ENCODE measurements at regions not wholly inside any gene's neighbourhood (a gene's known extent, or its start where the extent isn't known, plus 50 kb on each side); places are given as distances from the start of the nearest gene placed in this dataset.

- Mint-ChIP-seq H3K9me3 (no peaks in the 10 kb centered on the region), H3K36me3 (no peaks in the 10 kb centered on the region), H3K27me3 (ENCODE audit: low read depth) (no peaks in the 10 kb centered on the region), H3K4me3 (no peak overlapping the region), H3K27ac (no peak overlapping the region), H3K4me1 (no peaks in the 10 kb centered on the region)
- DNase-seq (ENCODE audit: low spot score in 2 of 2, unreplicated experiment in 2 of 2), result no peak
- TF ChIP-seq CTCF (IDR thresholded peaks at IDR 0.05; ENCODE audit: unreplicated experiment), result no peak
Measured at GRCh38 chr14:100446572-100446971, 123.4 kb downstream of the SLC25A47 start.

- Mint-ChIP-seq H3K27ac (no peak overlapping the region), H3K9me3 (no peaks in the 10 kb centered on the region)
Measured at GRCh38 chr14:100448376-100448775, 125.2 kb downstream of the SLC25A47 start.

GRCh38 chr14:100449225-100449987 lies 126.3 kb downstream of the SLC25A47 start:
- Mint-ChIP-seq H3K9me3 (no peaks in the 10 kb centered on the region), H3K4me3 (no peak overlapping the region), H3K36me3 (no peaks in the 10 kb centered on the region), H3K27me3 (ENCODE audit: low read depth) (no peaks in the 10 kb centered on the region), H3K4me1 (no peaks in the 10 kb centered on the region), H3K27ac (no peak overlapping the region)
- no peak for DNase-seq (ENCODE audit: low spot score in 2 of 2, unreplicated experiment in 2 of 2)
- no peak for TF ChIP-seq CTCF (IDR thresholded peaks at IDR 0.05; ENCODE audit: unreplicated experiment)

More at GRCh38 chr14:100448376-100448775, 125.2 kb downstream of the SLC25A47 start:
- no peak for TF ChIP-seq CTCF (IDR thresholded peaks at IDR 0.05; ENCODE audit: unreplicated experiment)
- no peak for DNase-seq (ENCODE audit: low spot score in 2 of 2, unreplicated experiment in 2 of 2)
- Mint-ChIP-seq H3K4me1 (no peaks in the 10 kb centered on the region), H3K4me3 (no peak overlapping the region), H3K36me3 (no peaks in the 10 kb centered on the region), H3K27me3 (ENCODE audit: low read depth) (no peaks in the 10 kb centered on the region)

- H3K4me3 Mint-ChIP-seq, result no peak overlapping the region
- H3K27me3 Mint-ChIP-seq (ENCODE audit: low read depth), result no peaks in the 10 kb centered on the region
- H3K27ac Mint-ChIP-seq, result no peak overlapping the region
- no peaks in the 10 kb centered on the region for H3K36me3 Mint-ChIP-seq
- H3K4me1 Mint-ChIP-seq, result no peaks in the 10 kb centered on the region
- no peak for DNase-seq (ENCODE audit: low spot score in 2 of 2, unreplicated experiment in 2 of 2)
- TF ChIP-seq CTCF (IDR thresholded peaks at IDR 0.05; ENCODE audit: unreplicated experiment), result no peak
- H3K9me3 Mint-ChIP-seq, result no peaks in the 10 kb centered on the region
Measured at GRCh38 chr14:100450049-100450448, 126.9 kb downstream of the SLC25A47 start.

- Mint-ChIP-seq H3K9me3 (no peaks in the 10 kb centered on the region), H3K4me1 (no peaks in the 10 kb centered on the region), H3K27ac (no peak overlapping the region), H3K4me3 (no peak overlapping the region), H3K36me3 (no peaks in the 10 kb centered on the region), H3K27me3 (ENCODE audit: low read depth) (no peaks in the 10 kb centered on the region)
- no peak for TF ChIP-seq CTCF (IDR thresholded peaks at IDR 0.05; ENCODE audit: unreplicated experiment)
- no peak for DNase-seq (ENCODE audit: low spot score in 2 of 2, unreplicated experiment in 2 of 2)
Measured at GRCh38 chr14:100450736-100451135, 127.6 kb downstream of the SLC25A47 start.
